GM12874 (cell line): ENCODE measurements at regions not wholly inside any gene's neighbourhood (a gene's known extent, or its start where the extent isn't known, plus 50 kb on each side); places are given as distances from the start of the nearest gene placed in this dataset.

Source experiments
- CTCF ChIP-seq: IDR thresholded peaks from 2 replicates; pipeline ENCODE4 v1.5.1; 2011; ENCODE audit warnings: low read depth, mild to moderate bottlenecking, control low read depth, low read length, moderate library complexity; ENCODE audit not compliant: insufficient read depth

DNA sequence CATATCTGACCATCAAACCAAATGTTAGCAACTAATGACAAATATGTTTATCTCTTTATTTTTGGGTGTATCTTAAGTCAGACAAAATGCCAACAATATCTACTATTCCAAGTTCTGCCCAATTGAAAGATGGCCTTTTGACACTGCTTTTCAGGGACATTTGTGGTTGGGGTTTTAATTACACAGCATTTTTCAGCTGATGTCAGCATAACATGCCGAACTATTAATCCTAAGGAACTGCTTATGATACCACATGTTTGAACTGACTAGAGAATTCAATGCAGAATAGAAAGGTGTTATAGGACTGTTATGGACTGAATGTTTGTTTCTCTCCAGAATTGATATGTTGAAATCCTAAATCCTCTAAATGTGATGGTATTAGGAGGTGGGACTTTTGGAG, 445.1 kb downstream of the TMA16 start:
- no peak for TF ChIP-seq CTCF

DNA sequence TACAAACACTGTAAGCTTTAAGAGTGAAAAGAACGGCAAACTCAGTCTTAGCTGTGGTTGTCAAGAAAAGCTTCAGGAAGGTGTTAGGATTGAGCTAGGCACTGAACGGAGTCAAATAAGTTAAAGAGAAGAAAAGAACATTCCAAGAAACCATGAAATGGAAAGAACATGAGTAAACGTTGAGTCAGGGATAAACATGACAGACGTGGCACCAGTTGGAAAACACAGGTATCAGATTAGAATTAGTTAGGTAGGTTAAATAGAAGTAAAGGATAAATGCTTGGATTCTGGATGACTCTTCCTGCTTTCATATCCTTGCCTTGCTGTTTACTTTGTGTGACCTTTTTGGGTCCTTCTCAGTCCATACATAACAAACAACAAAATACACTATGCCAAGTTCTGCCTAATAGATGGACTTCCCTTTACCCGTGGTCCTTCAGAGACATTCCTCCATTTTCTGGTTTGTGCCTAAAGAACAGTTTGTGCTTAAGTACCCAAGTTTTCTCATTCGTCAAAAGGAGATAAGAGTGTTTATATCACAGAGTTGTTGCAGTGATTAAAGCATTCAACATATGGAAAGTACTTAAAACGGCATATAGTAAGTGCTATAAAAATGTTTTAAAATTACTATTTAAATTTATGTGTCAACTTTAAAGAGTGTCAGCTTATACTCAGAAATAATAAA, 446.9 kb downstream of the TMA16 start:
- TF ChIP-seq CTCF: no peak

GRCh38 chr4:163948920-163949455, 454.5 kb downstream of the TMA16 start:
- TF ChIP-seq CTCF: no peak

- no peak for TF ChIP-seq CTCF
Observed at GRCh38 chr4:163949976-163950601, 455.6 kb downstream of the TMA16 start.

- no peak for TF ChIP-seq CTCF
Observed at GRCh38 chr4:163955288-163955687, 460.8 kb downstream of the TMA16 start.

- no peak for TF ChIP-seq CTCF
Observed at GRCh38 chr4:163958751-163959150, 464.3 kb downstream of the TMA16 start.

GRCh38 chr4:163959932-163960331, 465.4 kb downstream of the TMA16 start:
- TF ChIP-seq CTCF: no peak
